ENCODE measurements at regions not wholly inside any gene's neighbourhood (a gene's known extent, or its start where the extent isn't known, plus 50 kb on each side); places are given as distances from the start of the nearest gene placed in this dataset.

GRCh38 chr13:73215823-73216222 is 157.0 kb downstream of the KLF5 start:
- TF ChIP-seq HOXA7 (CRISPR knock-in tag; IDR thresholded peaks at IDR 0.05; ENCODE audit: borderline replicate concordance), result no peak
- TF ChIP-seq ZNF184 (tag by site-specific recombination; IDR thresholded peaks at IDR 0.05), result no peak
- TF ChIP-seq ZNF138 (tag by site-specific recombination; IDR thresholded peaks at IDR 0.05; ENCODE audit: borderline replicate concordance), result no peak
- TF ChIP-seq, protein P1, sequence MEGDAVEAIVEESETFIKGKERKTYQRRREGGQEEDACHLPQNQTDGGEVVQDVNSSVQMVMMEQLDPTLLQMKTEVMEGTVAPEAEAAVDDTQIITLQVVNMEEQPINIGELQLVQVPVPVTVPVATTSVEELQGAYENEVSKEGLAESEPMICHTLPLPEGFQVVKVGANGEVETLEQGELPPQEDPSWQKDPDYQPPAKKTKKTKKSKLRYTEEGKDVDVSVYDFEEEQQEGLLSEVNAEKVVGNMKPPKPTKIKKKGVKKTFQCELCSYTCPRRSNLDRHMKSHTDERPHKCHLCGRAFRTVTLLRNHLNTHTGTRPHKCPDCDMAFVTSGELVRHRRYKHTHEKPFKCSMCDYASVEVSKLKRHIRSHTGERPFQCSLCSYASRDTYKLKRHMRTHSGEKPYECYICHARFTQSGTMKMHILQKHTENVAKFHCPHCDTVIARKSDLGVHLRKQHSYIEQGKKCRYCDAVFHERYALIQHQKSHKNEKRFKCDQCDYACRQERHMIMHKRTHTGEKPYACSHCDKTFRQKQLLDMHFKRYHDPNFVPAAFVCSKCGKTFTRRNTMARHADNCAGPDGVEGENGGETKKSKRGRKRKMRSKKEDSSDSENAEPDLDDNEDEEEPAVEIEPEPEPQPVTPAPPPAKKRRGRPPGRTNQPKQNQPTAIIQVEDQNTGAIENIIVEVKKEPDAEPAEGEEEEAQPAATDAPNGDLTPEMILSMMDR (tag by site-specific recombination; IDR thresholded peaks at IDR 0.05), result no peak
- TF ChIP-seq REPIN1 (tag by site-specific recombination; IDR thresholded peaks at IDR 0.05; ENCODE audit: low read depth), result no peak
- TF ChIP-seq ZNF670 (tag by site-specific recombination; IDR thresholded peaks at IDR 0.05; ENCODE audit: low read depth), result no peak
- TF ChIP-seq ZNF311 (tag by site-specific recombination; IDR thresholded peaks at IDR 0.05; ENCODE audit: borderline replicate concordance), result no peak
- TF ChIP-seq ZNF561 (tag by site-specific recombination; IDR thresholded peaks at IDR 0.05; ENCODE audit: borderline replicate concordance), result no peak
- TF ChIP-seq TCF7L2 (IDR thresholded peaks at IDR 0.05; ENCODE audit: borderline replicate concordance, low read depth, low read length), result no peak
- no peak for TF ChIP-seq WT1 (tag by site-specific recombination; IDR thresholded peaks at IDR 0.05)
- no peak for TF ChIP-seq ZNF600 (tag by site-specific recombination; IDR thresholded peaks at IDR 0.05)
- TF ChIP-seq ZNF626 (tag by site-specific recombination; IDR thresholded peaks at IDR 0.05), result no peak
- TF ChIP-seq ZNF571 (tag by site-specific recombination; IDR thresholded peaks at IDR 0.05), result no peak
- no peak for TF ChIP-seq ZNF768 (tag by site-specific recombination; IDR thresholded peaks at IDR 0.05)

All from HEK293 (cell line).